CD4-positive, alpha-beta memory T cell (primary cell): ENCODE measurements at regions not wholly inside any gene's neighbourhood (a gene's known extent, or its start where the extent isn't known, plus 50 kb on each side); places are given as distances from the start of the nearest gene placed in this dataset.

Experiments used
- CTCF ChIA-PET: fragments of 350-600 bp; sonication (Branson Sonifier 250); formaldehyde crosslinking; loops from one replicate; lab custom pipeline; 2021; ENCODE audit warnings: inconsistent platforms; ENCODE audit not compliant: partially characterized antibody; lab: Charles Lee
- POLR2A ChIA-PET: fragments of 350-600 bp; sonication (Branson Sonifier 250); formaldehyde crosslinking; loops from one replicate; lab custom pipeline; 2021; ENCODE audit not compliant: partially characterized antibody; lab: Charles Lee
- DNase-seq, 5 donors: peaks; one replicate each; pipeline versions ENCODE4 v3.0.0 to v3.0.0-alpha.2; 2020 to 2022; ENCODE audit warnings: mixed read lengths in 1 of 5
- H3K27ac ChIP-seq: one replicate; pipeline ENCODE4 v1.7.0; 2013; ENCODE audit warnings: low read depth, low read length
- H3K27me3 ChIP-seq: 2 replicates; pipeline ENCODE4 v1.7.0; 2013; ENCODE audit warnings: mild to moderate bottlenecking, low read length, moderate library complexity; ENCODE audit not compliant: insufficient read depth
- H3K36me3 ChIP-seq: 2 replicates; pipeline ENCODE4 v1.7.0; 2013; ENCODE audit warnings: mild to moderate bottlenecking, low read length, moderate library complexity; ENCODE audit not compliant: insufficient read depth
- H3K4me1 ChIP-seq: 2 replicates; pipeline ENCODE4 v1.7.0; 2013; ENCODE audit warnings: mild to moderate bottlenecking, low read length, moderate library complexity; ENCODE audit not compliant: insufficient read depth
- H3K4me3 ChIP-seq, 2 donors: one replicate each; pipeline ENCODE4 v1.7.0; 2013; ENCODE audit warnings: low read length in 2 of 2, mild to moderate bottlenecking in 1 of 2
- H3K9me3 ChIP-seq, 2 donors: one replicate each; pipeline ENCODE4 v1.7.0; 2013; ENCODE audit warnings: low read length in 2 of 2, control low read depth in 1 of 2; ENCODE audit not compliant: control insufficient read depth in 1 of 2
- H3K27ac Mint-ChIP-seq, 7 donors: one replicate each; pipeline ENCODE4 v1.8.0; 2020 to 2021; ENCODE audit warnings: mixed read lengths in 7 of 7, mild to moderate bottlenecking in 6 of 7, inconsistent platforms in 3 of 7, moderate library complexity in 3 of 7
- H3K27me3 Mint-ChIP-seq, 2 donors: one replicate each; pipeline ENCODE4 v1.8.0; 2020 to 2021; ENCODE audit warnings: mixed read lengths in 2 of 2
- H3K36me3 Mint-ChIP-seq, 2 donors: one replicate each; pipeline ENCODE4 v1.8.0; 2020 to 2021; ENCODE audit warnings: mixed read lengths in 2 of 2, inconsistent platforms in 1 of 2, mild to moderate bottlenecking in 1 of 2
- H3K4me1 Mint-ChIP-seq, 4 donors: one replicate each; pipeline ENCODE4 v1.8.0; 2020 to 2021; ENCODE audit warnings: mixed read lengths in 4 of 4, mild to moderate bottlenecking in 1 of 4
- H3K4me3 Mint-ChIP-seq, 8 donors: one replicate each; pipeline ENCODE4 v1.8.0; 2020 to 2021; ENCODE audit warnings: mixed read lengths in 8 of 8, mild to moderate bottlenecking in 7 of 8, moderate library complexity in 6 of 8, inconsistent platforms in 3 of 8
- H3K9me3 Mint-ChIP-seq, 8 donors: one replicate each; pipeline ENCODE4 v1.8.0; 2020 to 2021; ENCODE audit warnings: mixed read lengths in 8 of 8, mild to moderate bottlenecking in 5 of 8, inconsistent platforms in 3 of 8, moderate library complexity in 1 of 8
- intact Hi-C: fragments of 100-400 bp; cut with micrococcal nuclease; formaldehyde crosslinking; loops from one replicate; pipeline ENCODE4 v1.15.1; 2023

DNA sequence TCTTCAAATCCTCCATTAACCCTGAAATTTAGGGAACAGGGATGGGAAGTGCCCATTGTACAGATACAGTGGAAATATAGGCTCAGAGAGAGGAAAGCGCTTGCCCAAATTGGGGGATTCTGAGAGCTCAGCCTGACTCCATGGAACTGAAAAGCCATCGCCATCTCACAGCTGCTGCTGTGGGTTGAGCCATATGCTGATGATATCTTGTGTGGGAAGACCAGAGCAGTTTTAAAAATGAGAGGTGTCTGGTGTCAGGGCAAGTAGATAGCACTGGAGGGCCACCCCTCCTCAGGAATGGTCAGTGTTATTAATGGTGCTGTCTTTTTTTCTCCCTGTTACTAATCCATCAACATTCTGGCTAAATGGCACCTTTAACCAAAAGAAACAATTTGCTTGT is 50.9 kb upstream of the C5orf58 start:
- no peaks in the 10 kb centered on the region for H3K9me3 Mint-ChIP-seq
- H3K4me1 Mint-ChIP-seq: no peaks in the 10 kb centered on the region
- no peak overlapping the region for H3K4me3 ChIP-seq
- no peaks in the 10 kb centered on the region for H3K4me1 ChIP-seq
- H3K27ac Mint-ChIP-seq: no peak overlapping the region
- intact Hi-C loops: loop anchor here (5.0 kb wide), 1 partner anchor 80 kb away; no protein-coding TSS in a partner anchor
- CTCF ChIA-PET: interaction anchor here (0.7 to 4.0 kb wide), 3 partner anchors 8 to 11 kb away, joined by 3 to 26 read pairs (median 5); no protein-coding TSS in a partner anchor
- POLR2A ChIA-PET: no interaction called here
- H3K36me3 Mint-ChIP-seq: no peaks in the 10 kb centered on the region
- H3K27me3 Mint-ChIP-seq: peaks cover 10% of the 10 kb centered on the region in 2 donors
- H3K27me3 ChIP-seq: no peaks in the 10 kb centered on the region
- no peak overlapping the region for H3K4me3 Mint-ChIP-seq
- H3K9me3 ChIP-seq: no peaks in the 10 kb centered on the region
- no peaks in the 10 kb centered on the region for H3K36me3 ChIP-seq
- H3K27ac ChIP-seq: no peak overlapping the region
- DNase-seq: no peak

- ChIA-PET CTCF (interaction anchor here (0.7 to 4.0 kb wide), 3 partner anchors 8 to 11 kb away, joined by 3 to 26 read pairs (median 5); no protein-coding TSS in a partner anchor), POLR2A (no interaction called here)
- Mint-ChIP-seq H3K4me3 (no peak overlapping the region), H3K27ac (no peak overlapping the region), H3K36me3 (no peaks in the 10 kb centered on the region), H3K27me3 (peaks cover 10 to 11% of the 10 kb centered on the region in 2 donors), H3K4me1 (no peaks in the 10 kb centered on the region), H3K9me3 (no peaks in the 10 kb centered on the region)
- Histone ChIP-seq H3K4me1 (no peaks in the 10 kb centered on the region), H3K27me3 (no peaks in the 10 kb centered on the region), H3K27ac (no peak overlapping the region), H3K36me3 (no peaks in the 10 kb centered on the region), H3K4me3 (no peak overlapping the region), H3K9me3 (no peaks in the 10 kb centered on the region)
- intact Hi-C loops: loop anchor here (5.0 kb wide), 1 partner anchor 80 kb away; no protein-coding TSS in a partner anchor
- DNase-seq: no peak
Observed at GRCh38 chr5:170182491-170182890, 50.3 kb upstream of the C5orf58 start.
